Erythroblast (primary cell): ENCODE measurements at regions not wholly inside any gene's neighbourhood (a gene's known extent, or its start where the extent isn't known, plus 50 kb on each side); places are given as distances from the start of the nearest gene placed in this dataset.

Experiments used
- DNase-seq, 2 experiments: peaks; one replicate each; lab custom pipeline; 2025; lab: John Stamatoyannopoulos, UW
- GATA1 ChIP-seq: IDR thresholded peaks from 2 replicates; pipeline ENCODE4 v1.6.1; 2011; ENCODE audit warnings: low read depth, mild to moderate bottlenecking, control low read depth, low read length, moderate library complexity
- POLR2A ChIP-seq: IDR thresholded peaks from 2 replicates; pipeline ENCODE4 v1.6.1; 2011; ENCODE audit warnings: mild to moderate bottlenecking, low read length

DNA sequence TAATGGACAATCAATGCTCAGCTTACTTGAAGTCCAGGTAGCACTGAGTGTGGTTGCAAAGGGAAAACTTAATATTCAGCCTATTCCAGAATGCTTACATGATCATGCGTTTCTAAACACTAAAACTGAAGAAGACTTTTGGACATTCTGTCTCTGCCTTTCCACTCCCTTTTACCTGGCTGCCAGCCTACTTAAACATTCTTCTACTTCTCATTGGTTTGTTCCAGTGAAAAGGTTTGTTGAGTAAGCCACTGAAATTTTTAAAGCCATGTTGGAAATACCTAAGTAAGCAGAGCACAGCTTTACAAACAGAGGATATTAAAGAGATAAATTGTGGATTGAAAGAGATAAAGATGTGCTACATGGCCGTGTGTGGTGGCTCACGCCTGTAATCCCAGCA is 1280.8 kb upstream of the AUTS2 start:
- no peak for DNase-seq
- TF ChIP-seq GATA1 (no peak), POLR2A (no peak)

- TF ChIP-seq GATA1 (no peak), POLR2A (no peak)
- no peak for DNase-seq
These were observed 1279.2 kb upstream of the AUTS2 start for GRCh38 chr7:68319061-68319460.

DNA sequence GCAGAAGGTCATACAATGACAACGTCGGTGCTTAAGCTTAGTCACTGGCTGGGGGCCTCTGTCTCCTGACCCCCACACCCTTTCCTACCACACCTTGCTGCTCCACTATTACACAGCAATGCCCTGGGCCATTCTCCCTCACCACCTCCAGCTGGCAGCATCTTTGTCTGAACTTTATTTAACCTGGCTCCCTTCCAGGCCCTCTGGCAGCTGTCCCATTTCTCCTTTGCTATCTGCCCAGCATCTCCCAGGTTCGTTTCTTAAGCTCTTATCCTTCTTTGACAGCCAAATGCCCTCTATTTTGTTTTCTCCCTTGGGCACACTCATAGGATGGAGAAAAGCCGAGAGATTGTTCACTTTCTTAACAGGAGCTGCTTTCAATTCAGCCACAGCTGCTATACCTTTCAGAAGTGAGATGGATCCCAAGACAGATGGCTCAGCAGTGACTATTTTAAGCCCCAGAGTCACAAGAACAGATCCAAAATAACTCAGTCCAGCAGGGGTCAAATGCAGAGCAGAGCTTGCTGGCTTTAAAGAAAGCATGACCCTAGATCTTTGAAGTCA is 1277.1 kb upstream of the AUTS2 start:
- TF ChIP-seq POLR2A = no peak
- no peak for TF ChIP-seq GATA1
- no peak for DNase-seq

DNA sequence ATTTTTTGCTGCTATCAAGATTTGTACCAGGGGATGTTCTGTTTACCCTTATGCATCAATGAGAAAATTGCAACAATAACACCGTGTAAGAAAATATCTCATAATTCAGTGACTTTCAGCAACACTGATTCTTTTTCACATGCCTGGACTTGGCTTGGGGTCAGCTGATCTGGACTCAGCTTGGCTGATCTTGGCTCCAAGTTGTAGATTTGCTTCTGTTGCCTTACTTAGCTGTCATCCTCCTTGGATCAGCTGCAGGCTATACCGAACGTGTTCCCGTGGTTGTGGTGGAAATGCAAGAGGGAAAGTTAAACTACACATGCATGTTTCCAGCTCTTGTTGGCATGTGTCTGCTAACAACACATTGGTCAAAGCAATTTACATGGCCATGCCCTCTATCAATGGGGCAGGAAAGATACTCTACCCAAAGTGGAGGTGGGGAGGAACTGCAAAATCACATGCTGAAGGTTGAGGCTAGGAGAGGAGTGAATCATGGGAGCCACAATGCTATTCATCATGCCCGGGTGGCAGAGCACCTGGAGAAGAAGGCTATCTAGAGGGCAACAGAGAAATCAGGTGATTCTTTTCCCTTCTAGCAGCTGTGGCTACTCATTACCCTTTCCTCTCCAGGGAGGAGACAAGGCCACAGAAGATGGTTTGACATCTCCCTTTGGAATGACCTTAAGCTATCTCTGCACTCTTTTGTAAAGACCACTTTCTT is 1276.3 kb upstream of the AUTS2 start:
- no peak for TF ChIP-seq POLR2A
- no peak for TF ChIP-seq GATA1
- no peak for DNase-seq

DNA sequence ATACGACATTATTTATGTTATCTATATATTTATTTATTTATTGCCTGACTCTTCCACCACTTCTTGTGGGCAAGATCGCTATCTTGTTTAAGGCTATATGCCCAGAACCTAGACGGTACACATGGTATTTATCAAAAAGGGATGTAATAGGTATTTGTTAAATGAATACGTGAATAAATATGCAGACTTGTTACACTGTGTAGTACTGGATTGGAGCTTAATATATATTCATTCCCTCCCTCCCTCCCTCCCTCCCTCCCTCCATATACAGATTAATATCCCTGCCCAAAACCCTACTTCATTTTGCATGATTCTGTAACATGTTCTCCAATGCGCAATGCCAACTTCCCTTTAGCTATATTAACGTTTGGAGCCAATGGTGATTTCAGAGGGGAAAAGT is 1273.7 kb upstream of the AUTS2 start:
- TF ChIP-seq GATA1 (no peak), POLR2A (no peak)

DNA sequence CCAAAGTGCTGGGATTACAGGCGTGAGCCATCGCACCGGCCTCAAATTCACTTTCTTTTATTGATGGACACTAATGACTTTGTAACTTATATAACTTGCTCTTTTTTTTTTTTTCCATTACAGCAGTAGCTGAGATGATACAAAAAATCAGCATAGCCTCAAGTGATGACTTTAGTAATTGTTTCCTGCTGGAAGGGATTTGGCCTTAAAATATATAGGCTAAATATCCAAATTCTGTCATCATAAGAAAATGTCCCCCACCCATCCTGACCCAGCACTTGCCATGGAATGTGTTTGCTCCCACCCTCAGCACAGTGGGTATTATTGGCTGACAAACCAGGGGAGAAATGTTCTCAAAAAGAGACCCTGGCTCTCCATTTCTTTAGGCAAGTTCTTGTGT is 1264.1 kb upstream of the AUTS2 start:
- DNase-seq = no peak
- TF ChIP-seq POLR2A = no peak
- TF ChIP-seq GATA1 = no peak

More for the DNA sequence above, 1273.7 kb upstream of the AUTS2 start:
- DNase-seq = no peak

GRCh38 chr7:68334636-68335272 is 1263.5 kb upstream of the AUTS2 start:
- TF ChIP-seq POLR2A = no peak
- TF ChIP-seq GATA1 = no peak
- DNase-seq = no peak

GRCh38 chr7:68336594-68336993 is 1261.7 kb upstream of the AUTS2 start:
- TF ChIP-seq GATA1 = no peak
- no peak for TF ChIP-seq POLR2A
- no peak for DNase-seq

- TF ChIP-seq GATA1 = no peak
- no peak for TF ChIP-seq POLR2A
- no peak for DNase-seq
These were observed 1249.9 kb upstream of the AUTS2 start for GRCh38 chr7:68348401-68348800.

DNA sequence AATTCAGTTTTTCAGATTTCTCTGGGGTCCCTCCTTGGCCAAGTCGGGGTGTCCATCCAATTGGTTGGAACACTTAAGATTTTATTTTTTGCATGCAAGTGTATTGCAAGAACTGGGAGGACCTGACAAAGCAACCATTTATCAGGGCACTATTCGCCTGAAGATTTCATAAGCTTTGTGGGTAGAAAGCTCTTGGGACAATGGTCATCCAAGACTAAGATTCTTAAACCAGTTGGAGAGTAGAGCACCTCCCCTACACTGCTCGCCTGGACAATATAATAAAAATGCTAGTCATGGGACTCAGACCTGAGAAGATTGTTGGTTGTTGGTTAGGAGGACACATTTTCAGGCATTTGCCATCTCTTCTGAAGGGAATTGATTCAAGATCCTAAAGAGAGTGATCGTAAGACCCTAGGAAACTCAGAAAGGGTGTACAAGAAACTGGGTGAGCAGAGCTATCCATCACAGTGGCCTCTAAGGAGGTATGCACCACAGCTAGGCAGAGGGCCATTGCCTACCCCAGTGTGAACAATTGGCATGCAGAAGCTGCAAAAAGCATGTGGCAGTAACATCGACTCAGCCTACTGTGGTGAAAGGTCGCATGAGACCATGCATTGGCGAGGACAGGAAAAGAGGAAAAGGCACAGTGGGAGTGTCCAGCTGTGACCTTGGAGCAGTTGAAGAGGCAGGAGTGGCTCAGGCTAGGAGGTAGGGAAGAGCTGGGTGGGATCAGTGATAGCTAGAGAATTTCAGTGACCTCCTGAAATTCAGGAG is 1235.3 kb upstream of the AUTS2 start:
- TF ChIP-seq GATA1 (no peak), POLR2A (no peak)
- no peak for DNase-seq

- DNase-seq = no peak
- TF ChIP-seq GATA1 = no peak
- no peak for TF ChIP-seq POLR2A
These were observed 1233.2 kb upstream of the AUTS2 start for GRCh38 chr7:68364886-68365625.

- TF ChIP-seq POLR2A (no peak), GATA1 (no peak)
- DNase-seq = no peak
These were observed 1226.3 kb upstream of the AUTS2 start for GRCh38 chr7:68371985-68372384.

DNA sequence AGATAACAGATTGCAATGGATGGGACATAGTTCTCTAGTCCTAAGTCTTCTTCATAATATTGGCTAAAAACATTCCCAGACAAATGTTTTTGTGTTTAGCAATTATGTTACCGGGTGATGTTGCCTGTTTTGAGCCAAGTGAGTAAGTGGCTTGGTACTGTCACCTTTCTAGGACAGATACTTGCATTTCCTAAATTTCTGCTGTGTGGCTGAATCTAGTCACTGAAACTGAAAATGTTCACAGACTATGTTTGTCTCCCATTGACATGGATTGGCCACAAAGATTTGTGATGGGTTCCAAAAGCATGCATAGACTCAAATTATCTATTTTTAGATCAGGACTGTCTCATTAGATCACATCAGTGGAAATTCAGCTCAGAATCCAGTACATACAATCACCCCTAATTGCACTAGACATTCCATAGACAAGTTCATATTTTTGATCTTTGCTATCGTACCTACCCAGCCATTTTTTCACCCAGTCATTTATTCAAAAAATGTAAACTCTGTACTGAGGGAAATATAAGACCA is 1222.1 kb upstream of the AUTS2 start:
- TF ChIP-seq POLR2A = no peak
- no peak for TF ChIP-seq GATA1
- no peak for DNase-seq
